Kidney (tissue), 13 donors: ENCODE measurements at regions not wholly inside any gene's neighbourhood (a gene's known extent, or its start where the extent isn't known, plus 50 kb on each side); places are given as distances from the start of the nearest gene placed in this dataset.

Source experiments
- DNase-seq, 5 donors: peaks; one replicate each; pipeline ENCODE4 v3.0.0-alpha.2; 2013 to 2020
- FAIRE-seq: peaks from 2 replicates; lab custom pipeline; 2012; peaks lifted over from hg19 to GRCh38; lab: Jason Lieb, UNC
- H3K27ac ChIP-seq, 2 donors: one replicate each; pipeline ENCODE4 v1.7.0; 2013; ENCODE audit warnings: low read depth in 2 of 2, low read length in 2 of 2, inconsistent platforms in 1 of 2
- H3K27me3 ChIP-seq: one replicate; pipeline ENCODE4 v1.7.1; 2013; ENCODE audit warnings: low read length, inconsistent platforms; ENCODE audit not compliant: control insufficient read depth, insufficient read depth
- H3K36me3 ChIP-seq, 3 donors: one replicate each; pipeline versions ENCODE4 v1.7.0 to v1.7.1; 2013; ENCODE audit warnings: low read length in 3 of 3, control low read depth in 1 of 3, inconsistent platforms in 1 of 3; ENCODE audit not compliant: insufficient read depth in 3 of 3, control insufficient read depth in 2 of 3
- H3K4me1 ChIP-seq, 3 donors: one replicate each; pipeline versions ENCODE4 v1.7.0 to v1.7.1; 2013; ENCODE audit warnings: low read length in 3 of 3, inconsistent platforms in 1 of 3, low read depth in 1 of 3; ENCODE audit not compliant: control insufficient read depth in 2 of 3, insufficient read depth in 2 of 3
- H3K4me3 ChIP-seq, 3 donors: one replicate each; pipeline versions ENCODE4 v1.7.0 to v1.8.1; 2013; ENCODE audit warnings: low read length in 3 of 3, control low read depth in 1 of 3, inconsistent platforms in 1 of 3
- H3K9ac ChIP-seq, 3 donors: one replicate each; pipeline versions ENCODE4 v1.7.0 to v1.7.1; 2013; ENCODE audit warnings: low read length in 3 of 3, control low read depth in 1 of 3, inconsistent platforms in 1 of 3
- H3K9me3 ChIP-seq, 3 donors: one replicate each; pipeline versions ENCODE4 v1.7.0 to v1.7.1; 2013; ENCODE audit warnings: low read length in 3 of 3, control low read depth in 1 of 3, inconsistent platforms in 1 of 3; ENCODE audit not compliant: control insufficient read depth in 2 of 3, insufficient read depth in 1 of 3
- intact Hi-C: fragments of 100-400 bp; cut with DNase I; formaldehyde crosslinking; loops from one replicate; pipeline ENCODE4 v1.11.1; 2022
- TF ChIP-seq, protein P1 (sequence below): IDR thresholded peaks from 3 replicates; pipeline ENCODE4 v1.5.1; 2012; ENCODE audit warnings: mild to moderate bottlenecking, moderate library complexity, borderline replicate concordance; ENCODE audit not compliant: insufficient read depth; ENCODE audit errors: extremely low read depth
- donor health status: control.
- donor health status: control.
- donor health status: control.
- donor health status: control.
- donor health status: control.
- donor health status: DM: yes; HTN: yes; CAD: no.
- donor health status: Normal renal cell carcinoma (clear cell type).

DNA sequence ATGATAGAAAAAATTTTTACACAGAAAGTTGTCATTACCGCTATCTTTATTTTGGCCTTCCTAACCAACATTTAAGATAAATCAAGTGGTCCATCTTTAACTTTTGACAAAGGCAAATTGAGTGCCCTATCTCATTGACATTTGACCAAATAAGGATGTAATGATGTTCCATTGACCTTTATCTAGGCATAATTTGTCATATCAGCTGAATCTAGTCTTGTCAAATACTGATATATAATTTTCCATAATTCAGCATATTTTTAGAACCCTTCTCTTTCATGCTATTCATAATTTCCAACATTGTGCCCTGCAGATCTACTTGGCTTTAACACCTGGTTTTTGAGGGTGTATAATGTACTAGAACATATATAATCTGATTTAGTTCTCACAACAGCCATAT is 63.8 kb downstream of the XCL1 start:
- Histone ChIP-seq H3K9me3 (no peaks in the 10 kb centered on the region), H3K27ac (no peak overlapping the region), H3K4me3 (no peak overlapping the region), H3K36me3 (no peaks in the 10 kb centered on the region), H3K27me3 (no peaks in the 10 kb centered on the region), H3K4me1 (peaks cover 0 to 10% (median 6%) of the 10 kb centered on the region in 3 donors), H3K9ac (no peak overlapping the region)
- FAIRE-seq (no peak), DNase-seq (no peak)
- intact Hi-C loops, result no loop called here
- TF ChIP-seq, protein P1, sequence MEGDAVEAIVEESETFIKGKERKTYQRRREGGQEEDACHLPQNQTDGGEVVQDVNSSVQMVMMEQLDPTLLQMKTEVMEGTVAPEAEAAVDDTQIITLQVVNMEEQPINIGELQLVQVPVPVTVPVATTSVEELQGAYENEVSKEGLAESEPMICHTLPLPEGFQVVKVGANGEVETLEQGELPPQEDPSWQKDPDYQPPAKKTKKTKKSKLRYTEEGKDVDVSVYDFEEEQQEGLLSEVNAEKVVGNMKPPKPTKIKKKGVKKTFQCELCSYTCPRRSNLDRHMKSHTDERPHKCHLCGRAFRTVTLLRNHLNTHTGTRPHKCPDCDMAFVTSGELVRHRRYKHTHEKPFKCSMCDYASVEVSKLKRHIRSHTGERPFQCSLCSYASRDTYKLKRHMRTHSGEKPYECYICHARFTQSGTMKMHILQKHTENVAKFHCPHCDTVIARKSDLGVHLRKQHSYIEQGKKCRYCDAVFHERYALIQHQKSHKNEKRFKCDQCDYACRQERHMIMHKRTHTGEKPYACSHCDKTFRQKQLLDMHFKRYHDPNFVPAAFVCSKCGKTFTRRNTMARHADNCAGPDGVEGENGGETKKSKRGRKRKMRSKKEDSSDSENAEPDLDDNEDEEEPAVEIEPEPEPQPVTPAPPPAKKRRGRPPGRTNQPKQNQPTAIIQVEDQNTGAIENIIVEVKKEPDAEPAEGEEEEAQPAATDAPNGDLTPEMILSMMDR, result no peak

DNA sequence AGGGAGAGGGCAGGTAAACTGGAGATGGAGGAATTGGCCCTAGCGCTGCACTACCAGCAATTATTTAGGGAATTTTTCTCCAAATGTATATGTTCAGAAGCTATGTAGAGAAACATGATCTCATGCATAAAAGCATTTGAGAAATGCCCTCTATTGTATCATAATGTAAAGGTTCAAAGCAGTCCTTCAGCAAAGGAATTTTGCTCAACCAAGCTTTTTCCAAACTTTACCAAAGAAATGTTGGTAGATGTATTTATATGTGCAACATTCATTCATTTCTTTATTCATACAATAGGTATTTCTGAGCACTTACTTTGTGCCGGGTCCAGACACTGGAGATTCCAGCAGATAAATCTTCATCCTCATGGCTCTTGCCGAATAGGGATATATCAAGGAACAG is 64.4 kb downstream of the XCL1 start:
- Histone ChIP-seq H3K4me3 (no peak overlapping the region), H3K9me3 (no peaks in the 10 kb centered on the region), H3K27me3 (no peaks in the 10 kb centered on the region), H3K4me1 (peaks cover 0 to 10% (median 6%) of the 10 kb centered on the region in 3 donors), H3K27ac (no peak overlapping the region), H3K9ac (no peak overlapping the region), H3K36me3 (no peaks in the 10 kb centered on the region)
- no peak for FAIRE-seq
- DNase-seq, result no peak
- TF ChIP-seq, protein P1, result no peak
- intact Hi-C loops, result no loop called here

DNA sequence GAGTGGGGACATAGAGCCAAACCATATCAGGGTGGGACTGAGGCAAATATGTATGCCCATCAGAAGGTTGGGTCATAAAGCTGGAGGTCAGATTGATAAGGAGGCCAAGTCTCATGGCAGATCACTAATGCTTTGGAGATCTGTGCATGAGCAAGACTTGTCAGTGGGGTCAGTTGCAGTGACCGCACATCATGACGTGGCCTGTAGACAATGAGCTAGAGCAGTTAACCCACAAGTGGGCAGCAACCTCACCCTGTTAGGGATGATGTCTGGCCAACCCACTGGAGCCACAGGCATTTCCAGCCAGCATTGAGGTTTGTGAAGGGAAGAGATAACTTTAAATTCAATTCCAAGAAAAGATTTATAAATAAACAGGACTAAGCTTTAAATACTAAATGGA is 66.7 kb downstream of the XCL1 start:
- no peaks in the 10 kb centered on the region for H3K36me3 ChIP-seq
- FAIRE-seq (no peak), DNase-seq (no peak)
- no peak overlapping the region for H3K4me3 ChIP-seq
- H3K4me1 ChIP-seq, result no peaks in the 10 kb centered on the region
- H3K27ac ChIP-seq, result no peak overlapping the region
- no peaks in the 10 kb centered on the region for H3K9me3 ChIP-seq
- TF ChIP-seq, protein P1, result no peak
- intact Hi-C loops, result no loop called here
- H3K9ac ChIP-seq, result no peak overlapping the region
- no peaks in the 10 kb centered on the region for H3K27me3 ChIP-seq
